ENCODE measurements at regions not wholly inside any gene's neighbourhood (a gene's known extent, or its start where the extent isn't known, plus 50 kb on each side); places are given as distances from the start of the nearest gene placed in this dataset.

GRCh38 chr4:115660465-115660864 lies 547.0 kb upstream of the NDST4 start:
- TF ChIP-seq, protein P1, sequence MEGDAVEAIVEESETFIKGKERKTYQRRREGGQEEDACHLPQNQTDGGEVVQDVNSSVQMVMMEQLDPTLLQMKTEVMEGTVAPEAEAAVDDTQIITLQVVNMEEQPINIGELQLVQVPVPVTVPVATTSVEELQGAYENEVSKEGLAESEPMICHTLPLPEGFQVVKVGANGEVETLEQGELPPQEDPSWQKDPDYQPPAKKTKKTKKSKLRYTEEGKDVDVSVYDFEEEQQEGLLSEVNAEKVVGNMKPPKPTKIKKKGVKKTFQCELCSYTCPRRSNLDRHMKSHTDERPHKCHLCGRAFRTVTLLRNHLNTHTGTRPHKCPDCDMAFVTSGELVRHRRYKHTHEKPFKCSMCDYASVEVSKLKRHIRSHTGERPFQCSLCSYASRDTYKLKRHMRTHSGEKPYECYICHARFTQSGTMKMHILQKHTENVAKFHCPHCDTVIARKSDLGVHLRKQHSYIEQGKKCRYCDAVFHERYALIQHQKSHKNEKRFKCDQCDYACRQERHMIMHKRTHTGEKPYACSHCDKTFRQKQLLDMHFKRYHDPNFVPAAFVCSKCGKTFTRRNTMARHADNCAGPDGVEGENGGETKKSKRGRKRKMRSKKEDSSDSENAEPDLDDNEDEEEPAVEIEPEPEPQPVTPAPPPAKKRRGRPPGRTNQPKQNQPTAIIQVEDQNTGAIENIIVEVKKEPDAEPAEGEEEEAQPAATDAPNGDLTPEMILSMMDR (conservative IDR thresholded peaks at IDR 0.05), result no peak
- DNase-seq, result no peak
- Mint-ChIP-seq H3K27ac (no peak overlapping the region), H3K36me3 (ENCODE audit: low read depth) (no peaks in the 10 kb centered on the region), H3K9me3 (no peaks in the 10 kb centered on the region), H3K4me1 (peaks cover 6% of the 10 kb centered on the region), H3K27me3 (ENCODE audit: insufficient read depth) (no peaks in the 10 kb centered on the region), H3K4me3 (no peak overlapping the region)
- Histone ChIP-seq H3K27me3 (ENCODE audit: control insufficient read depth, insufficient read depth, low read length, poor library complexity, severe bottlenecking) (no peaks in the 10 kb centered on the region), H3K9ac (ENCODE audit: extremely low read depth, low read length, poor library complexity, severe bottlenecking) (no peak overlapping the region), H3K36me3 (ENCODE audit: control insufficient read depth, insufficient read depth, low read length) (no peaks in the 10 kb centered on the region), H3K27ac (ENCODE audit: low read depth, low read length) (no peak overlapping the region), H3K4me1 (ENCODE audit: control insufficient read depth, insufficient read depth, low read length) (no peaks in the 10 kb centered on the region), H3K9me3 (ENCODE audit: control insufficient read depth, low read length) (no peaks in the 10 kb centered on the region), H3K4me3 (ENCODE audit: low read length) (no peak overlapping the region)
- 76 to 89% methylated on average over 2 to 3 of the region's 3 CpGs for WGBS, 2 experiments (ENCODE audit: insufficient coverage in 1 of 2, insufficient read length in 1 of 2)

DNA sequence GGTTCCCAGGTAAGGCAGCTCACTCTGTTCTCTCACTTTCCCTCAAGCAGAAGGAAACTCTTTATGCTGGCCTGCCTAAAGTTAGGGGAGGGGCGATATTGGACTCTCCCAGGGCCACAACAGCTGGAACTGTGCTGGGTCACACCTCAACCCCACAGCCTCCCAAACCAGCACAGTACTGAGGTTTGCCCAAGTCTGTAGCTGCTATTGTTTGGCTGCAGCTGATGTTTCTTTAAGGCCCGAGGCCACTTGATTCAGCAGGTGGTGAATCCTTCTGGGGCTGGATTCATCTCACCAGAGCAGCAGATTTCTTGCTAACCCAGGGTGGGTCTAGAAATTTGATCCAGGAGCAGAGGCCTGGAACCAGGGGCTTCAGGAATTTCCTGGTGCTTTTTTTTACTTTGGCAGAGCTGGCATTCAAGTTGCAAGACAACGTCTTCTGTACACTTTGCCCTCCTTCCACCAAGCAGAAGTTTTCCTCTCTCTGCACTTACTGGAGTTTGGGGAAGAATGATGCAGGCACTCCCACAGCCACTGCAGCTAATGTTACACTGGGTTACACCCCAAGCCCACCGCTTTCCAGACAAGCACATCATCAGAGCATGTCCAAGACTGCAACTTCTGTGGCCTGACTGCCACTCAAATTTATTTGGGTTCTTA lies 544.7 kb upstream of the NDST4 start:
- no peak overlapping the region for H3K4me3 Mint-ChIP-seq
- H3K4me1 Mint-ChIP-seq, result peaks cover 7% of the 10 kb centered on the region
- peak; percentile 39 for DNase-seq
- no peak overlapping the region for H3K27ac Mint-ChIP-seq
- Histone ChIP-seq H3K27me3 (ENCODE audit: control insufficient read depth, insufficient read depth, low read length, poor library complexity, severe bottlenecking) (no peaks in the 10 kb centered on the region), H3K4me3 (ENCODE audit: low read length) (no peak overlapping the region), H3K27ac (ENCODE audit: low read depth, low read length) (peak overlapping the region; percentile 66), H3K9me3 (ENCODE audit: control insufficient read depth, low read length) (no peaks in the 10 kb centered on the region), H3K4me1 (ENCODE audit: control insufficient read depth, insufficient read depth, low read length) (no peaks in the 10 kb centered on the region), H3K9ac (ENCODE audit: extremely low read depth, low read length, poor library complexity, severe bottlenecking) (no peak overlapping the region), H3K36me3 (ENCODE audit: control insufficient read depth, insufficient read depth, low read length) (no peaks in the 10 kb centered on the region)
- H3K9me3 Mint-ChIP-seq, result no peaks in the 10 kb centered on the region
- 59 to 82% methylated on average over 4 of the region's 4 CpGs for WGBS, 2 experiments (ENCODE audit: insufficient coverage in 1 of 2, insufficient read length in 1 of 2)
- no peaks in the 10 kb centered on the region for H3K36me3 Mint-ChIP-seq (ENCODE audit: low read depth)
- no peaks in the 10 kb centered on the region for H3K27me3 Mint-ChIP-seq (ENCODE audit: insufficient read depth)
- TF ChIP-seq, protein P1 (conservative IDR thresholded peaks at IDR 0.05), result no peak

- Histone ChIP-seq H3K4me3 (ENCODE audit: low read length) (no peak overlapping the region), H3K9me3 (ENCODE audit: control insufficient read depth, low read length) (no peaks in the 10 kb centered on the region), H3K27ac (ENCODE audit: low read depth, low read length) (no peak overlapping the region), H3K9ac (ENCODE audit: extremely low read depth, low read length, poor library complexity, severe bottlenecking) (no peak overlapping the region), H3K36me3 (ENCODE audit: control insufficient read depth, insufficient read depth, low read length) (no peaks in the 10 kb centered on the region), H3K4me1 (ENCODE audit: control insufficient read depth, insufficient read depth, low read length) (no peaks in the 10 kb centered on the region), H3K27me3 (ENCODE audit: control insufficient read depth, insufficient read depth, low read length, poor library complexity, severe bottlenecking) (no peaks in the 10 kb centered on the region)
- Mint-ChIP-seq H3K27ac (no peak overlapping the region), H3K4me3 (no peak overlapping the region), H3K27me3 (ENCODE audit: insufficient read depth) (no peaks in the 10 kb centered on the region), H3K36me3 (ENCODE audit: low read depth) (no peaks in the 10 kb centered on the region), H3K9me3 (no peaks in the 10 kb centered on the region), H3K4me1 (peaks cover 7% of the 10 kb centered on the region)
- no peak for DNase-seq
- 69% methylated on average over 1 of the region's 1 CpG; no CpG with 5 or more reads in 1 of the 2 experiments for WGBS, 2 experiments (ENCODE audit: insufficient coverage in 1 of 2, insufficient read length in 1 of 2)
- TF ChIP-seq, protein P1 (conservative IDR thresholded peaks at IDR 0.05), result no peak
These were observed 542.2 kb upstream of the NDST4 start for GRCh38 chr4:115655626-115656025.

Measured in endodermal cell (in vitro differentiated cells).